GM23338 (cell line): ENCODE measurements at regions not wholly inside any gene's neighbourhood (a gene's known extent, or its start where the extent isn't known, plus 50 kb on each side); places are given as distances from the start of the nearest gene placed in this dataset.

ENCODE experiments used
- CREB1 ChIP-seq: fragments of 250-450 bp; sonication (Bioruptor Pico); IDR thresholded peaks from 2 replicates; pipeline ENCODE4 v1.5.0; 2020; ENCODE audit warnings: low read depth, mild to moderate bottlenecking, moderate library complexity
- JUNB ChIP-seq: IDR thresholded peaks from one replicate; pipeline ENCODE4 v1.6.1; 2016; ENCODE audit warnings: antibody characterized with exemption; ENCODE audit not compliant: unreplicated experiment
- POLR2AphosphoS5 ChIP-seq: IDR thresholded peaks from 2 replicates; pipeline ENCODE4 v1.6.1; 2016; ENCODE audit warnings: antibody characterized with exemption, low read depth
- STAT1 ChIP-seq: IDR thresholded peaks from one replicate; pipeline ENCODE4 v1.6.1; 2016; ENCODE audit warnings: antibody characterized with exemption; ENCODE audit not compliant: unreplicated experiment
- TF ChIP-seq, protein P1 (sequence below), 2 experiments: fragments of 200-600 bp in 1 of 2; sonication (generic) in 1 of 2; conservative IDR thresholded peaks; 2 replicates each; pipeline versions ENCODE4 v1.5.1 to v1.6.1; 2016 to 2017; ENCODE audit warnings: antibody characterized with exemption in 2 of 2, low read depth in 2 of 2, mild to moderate bottlenecking in 2 of 2, moderate library complexity in 1 of 2
- TF ChIP-seq, protein P2 (sequence below): fragments of 250-450 bp; sonication (Bioruptor Pico); IDR thresholded peaks from 2 replicates; pipeline ENCODE4 v1.5.0; 2020; ENCODE audit warnings: mild to moderate bottlenecking, moderate library complexity

DNA sequence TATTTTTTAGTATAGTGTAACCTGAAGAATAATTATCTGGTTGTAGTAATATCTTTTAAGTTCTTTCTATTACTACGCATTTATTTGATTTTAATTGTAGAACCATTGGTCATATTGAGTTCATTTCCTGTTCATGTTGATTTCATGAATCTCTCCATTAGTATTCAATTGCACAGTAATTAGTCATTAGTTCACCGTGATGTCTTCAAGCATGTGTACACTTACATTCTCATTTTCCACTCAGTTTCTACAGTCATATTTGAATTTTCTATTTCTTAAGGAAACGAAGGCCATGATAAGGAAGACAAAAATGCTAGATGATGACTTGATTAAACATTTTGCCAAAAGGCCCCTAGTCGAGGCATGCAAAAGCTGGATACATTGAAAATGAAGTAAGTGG, 333.7 kb upstream of the FANCL start:
- TF ChIP-seq, protein P1, sequence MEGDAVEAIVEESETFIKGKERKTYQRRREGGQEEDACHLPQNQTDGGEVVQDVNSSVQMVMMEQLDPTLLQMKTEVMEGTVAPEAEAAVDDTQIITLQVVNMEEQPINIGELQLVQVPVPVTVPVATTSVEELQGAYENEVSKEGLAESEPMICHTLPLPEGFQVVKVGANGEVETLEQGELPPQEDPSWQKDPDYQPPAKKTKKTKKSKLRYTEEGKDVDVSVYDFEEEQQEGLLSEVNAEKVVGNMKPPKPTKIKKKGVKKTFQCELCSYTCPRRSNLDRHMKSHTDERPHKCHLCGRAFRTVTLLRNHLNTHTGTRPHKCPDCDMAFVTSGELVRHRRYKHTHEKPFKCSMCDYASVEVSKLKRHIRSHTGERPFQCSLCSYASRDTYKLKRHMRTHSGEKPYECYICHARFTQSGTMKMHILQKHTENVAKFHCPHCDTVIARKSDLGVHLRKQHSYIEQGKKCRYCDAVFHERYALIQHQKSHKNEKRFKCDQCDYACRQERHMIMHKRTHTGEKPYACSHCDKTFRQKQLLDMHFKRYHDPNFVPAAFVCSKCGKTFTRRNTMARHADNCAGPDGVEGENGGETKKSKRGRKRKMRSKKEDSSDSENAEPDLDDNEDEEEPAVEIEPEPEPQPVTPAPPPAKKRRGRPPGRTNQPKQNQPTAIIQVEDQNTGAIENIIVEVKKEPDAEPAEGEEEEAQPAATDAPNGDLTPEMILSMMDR (conservative IDR thresholded peaks at IDR 0.05; ENCODE audit: low read depth in 2 of 2), result no peak
- TF ChIP-seq STAT1 (no peak), JUNB (no peak), POLR2AphosphoS5 (no peak), CREB1 (CRISPR knock-in tag) (no peak)
- TF ChIP-seq, protein P2, sequence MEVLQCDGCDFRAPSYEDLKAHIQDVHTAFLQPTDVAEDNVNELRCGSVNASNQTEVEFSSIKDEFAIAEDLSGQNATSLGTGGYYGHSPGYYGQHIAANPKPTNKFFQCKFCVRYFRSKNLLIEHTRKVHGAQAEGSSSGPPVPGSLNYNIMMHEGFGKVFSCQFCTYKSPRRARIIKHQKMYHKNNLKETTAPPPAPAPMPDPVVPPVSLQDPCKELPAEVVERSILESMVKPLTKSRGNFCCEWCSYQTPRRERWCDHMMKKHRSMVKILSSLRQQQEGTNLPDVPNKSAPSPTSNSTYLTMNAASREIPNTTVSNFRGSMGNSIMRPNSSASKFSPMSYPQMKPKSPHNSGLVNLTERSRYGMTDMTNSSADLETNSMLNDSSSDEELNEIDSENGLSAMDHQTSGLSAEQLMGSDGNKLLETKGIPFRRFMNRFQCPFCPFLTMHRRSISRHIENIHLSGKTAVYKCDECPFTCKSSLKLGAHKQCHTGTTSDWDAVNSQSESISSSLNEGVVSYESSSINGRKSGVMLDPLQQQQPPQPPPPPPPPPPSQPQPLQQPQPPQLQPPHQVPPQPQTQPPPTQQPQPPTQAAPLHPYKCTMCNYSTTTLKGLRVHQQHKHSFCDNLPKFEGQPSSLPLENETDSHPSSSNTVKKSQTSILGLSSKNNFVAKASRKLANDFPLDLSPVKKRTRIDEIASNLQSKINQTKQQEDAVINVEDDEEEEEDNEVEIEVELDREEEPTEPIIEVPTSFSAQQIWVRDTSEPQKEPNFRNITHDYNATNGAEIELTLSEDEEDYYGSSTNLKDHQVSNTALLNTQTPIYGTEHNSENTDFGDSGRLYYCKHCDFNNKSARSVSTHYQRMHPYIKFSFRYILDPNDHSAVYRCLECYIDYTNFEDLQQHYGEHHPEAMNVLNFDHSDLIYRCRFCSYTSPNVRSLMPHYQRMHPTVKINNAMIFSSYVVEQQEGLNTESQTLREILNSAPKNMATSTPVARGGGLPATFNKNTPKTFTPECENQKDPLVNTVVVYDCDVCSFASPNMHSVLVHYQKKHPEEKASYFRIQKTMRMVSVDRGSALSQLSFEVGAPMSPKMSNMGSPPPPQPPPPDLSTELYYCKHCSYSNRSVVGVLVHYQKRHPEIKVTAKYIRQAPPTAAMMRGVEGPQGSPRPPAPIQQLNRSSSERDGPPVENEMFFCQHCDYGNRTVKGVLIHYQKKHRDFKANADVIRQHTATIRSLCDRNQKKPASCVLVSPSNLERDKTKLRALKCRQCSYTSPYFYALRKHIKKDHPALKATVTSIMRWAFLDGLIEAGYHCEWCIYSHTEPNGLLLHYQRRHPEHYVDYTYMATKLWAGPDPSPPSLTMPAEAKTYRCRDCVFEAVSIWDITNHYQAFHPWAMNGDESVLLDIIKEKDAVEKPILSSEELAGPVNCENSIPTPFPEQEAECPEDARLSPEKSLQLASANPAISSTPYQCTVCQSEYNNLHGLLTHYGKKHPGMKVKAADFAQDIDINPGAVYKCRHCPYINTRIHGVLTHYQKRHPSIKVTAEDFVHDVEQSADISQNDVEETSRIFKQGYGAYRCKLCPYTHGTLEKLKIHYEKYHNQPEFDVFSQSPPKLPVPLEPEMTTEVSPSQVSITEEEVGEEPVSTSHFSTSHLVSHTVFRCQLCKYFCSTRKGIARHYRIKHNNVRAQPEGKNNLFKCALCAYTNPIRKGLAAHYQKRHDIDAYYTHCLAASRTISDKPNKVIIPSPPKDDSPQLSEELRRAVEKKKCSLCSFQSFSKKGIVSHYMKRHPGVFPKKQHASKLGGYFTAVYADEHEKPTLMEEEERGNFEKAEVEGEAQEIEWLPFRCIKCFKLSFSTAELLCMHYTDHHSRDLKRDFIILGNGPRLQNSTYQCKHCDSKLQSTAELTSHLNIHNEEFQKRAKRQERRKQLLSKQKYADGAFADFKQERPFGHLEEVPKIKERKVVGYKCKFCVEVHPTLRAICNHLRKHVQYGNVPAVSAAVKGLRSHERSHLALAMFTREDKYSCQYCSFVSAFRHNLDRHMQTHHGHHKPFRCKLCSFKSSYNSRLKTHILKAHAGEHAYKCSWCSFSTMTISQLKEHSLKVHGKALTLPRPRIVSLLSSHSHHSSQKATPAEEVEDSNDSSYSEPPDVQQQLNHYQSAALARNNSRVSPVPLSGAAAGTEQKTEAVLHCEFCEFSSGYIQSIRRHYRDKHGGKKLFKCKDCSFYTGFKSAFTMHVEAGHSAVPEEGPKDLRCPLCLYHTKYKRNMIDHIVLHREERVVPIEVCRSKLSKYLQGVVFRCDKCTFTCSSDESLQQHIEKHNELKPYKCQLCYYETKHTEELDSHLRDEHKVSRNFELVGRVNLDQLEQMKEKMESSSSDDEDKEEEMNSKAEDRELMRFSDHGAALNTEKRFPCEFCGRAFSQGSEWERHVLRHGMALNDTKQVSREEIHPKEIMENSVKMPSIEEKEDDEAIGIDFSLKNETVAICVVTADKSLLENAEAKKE, result no peak
